ENCODE measurements at regions not wholly inside any gene's neighbourhood (a gene's known extent, or its start where the extent isn't known, plus 50 kb on each side); places are given as distances from the start of the nearest gene placed in this dataset.
"Not testable (repeated sequence)": the region's sequence is repeated elsewhere in the genome, so short reads cannot be mapped to it uniquely, and the experiment has no call there.

- no peak for TF ChIP-seq POLR2A (IDR thresholded peaks at IDR 0.05)
- TF ChIP-seq, protein P1, sequence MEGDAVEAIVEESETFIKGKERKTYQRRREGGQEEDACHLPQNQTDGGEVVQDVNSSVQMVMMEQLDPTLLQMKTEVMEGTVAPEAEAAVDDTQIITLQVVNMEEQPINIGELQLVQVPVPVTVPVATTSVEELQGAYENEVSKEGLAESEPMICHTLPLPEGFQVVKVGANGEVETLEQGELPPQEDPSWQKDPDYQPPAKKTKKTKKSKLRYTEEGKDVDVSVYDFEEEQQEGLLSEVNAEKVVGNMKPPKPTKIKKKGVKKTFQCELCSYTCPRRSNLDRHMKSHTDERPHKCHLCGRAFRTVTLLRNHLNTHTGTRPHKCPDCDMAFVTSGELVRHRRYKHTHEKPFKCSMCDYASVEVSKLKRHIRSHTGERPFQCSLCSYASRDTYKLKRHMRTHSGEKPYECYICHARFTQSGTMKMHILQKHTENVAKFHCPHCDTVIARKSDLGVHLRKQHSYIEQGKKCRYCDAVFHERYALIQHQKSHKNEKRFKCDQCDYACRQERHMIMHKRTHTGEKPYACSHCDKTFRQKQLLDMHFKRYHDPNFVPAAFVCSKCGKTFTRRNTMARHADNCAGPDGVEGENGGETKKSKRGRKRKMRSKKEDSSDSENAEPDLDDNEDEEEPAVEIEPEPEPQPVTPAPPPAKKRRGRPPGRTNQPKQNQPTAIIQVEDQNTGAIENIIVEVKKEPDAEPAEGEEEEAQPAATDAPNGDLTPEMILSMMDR (IDR thresholded peaks at IDR 0.05) = no peak
- peaks cover 0 to 8% (median 0%) of the 10 kb centered on the region in 4 donors for H3K4me1 ChIP-seq
- H3K4me3 ChIP-seq = no peak overlapping the region
- H3K27me3 ChIP-seq = no peaks in the 10 kb centered on the region
- 100% methylated on average over 1 of the region's 1 CpG for WGBS (ENCODE audit: insufficient coverage, low coverage, low lambda C conversion rate, missing lambda C conversion rate)
- H3K36me3 ChIP-seq = no peaks in the 10 kb centered on the region
- ATAC-seq (no peak), DNase-seq (no peak)
- H3K9me3 ChIP-seq = no peaks in the 10 kb centered on the region
- no peak overlapping the region for H3K27ac ChIP-seq
- intact Hi-C loops (cut with DNase I) = no loop called here
These were observed 92.3 kb upstream of the CD44 start for GRCh38 chr11:35046681-35047080.

- DNase-seq (no peak), ATAC-seq (peak; percentile 27 to 54 (median 40))
- intact Hi-C loops (cut with DNase I) = no loop called here
- no peak for TF ChIP-seq POLR2A (IDR thresholded peaks at IDR 0.05)
- TF ChIP-seq, protein P1 (IDR thresholded peaks at IDR 0.05) = no peak
- H3K27ac ChIP-seq = no peak overlapping the region
- no peaks in the 10 kb centered on the region for H3K9me3 ChIP-seq
- no peak overlapping the region for H3K4me3 ChIP-seq
- no peaks in the 10 kb centered on the region for H3K27me3 ChIP-seq
- H3K4me1 ChIP-seq = peaks cover 0 to 8% (median 0%) of the 10 kb centered on the region in 4 donors
- 86% methylated on average over 1 of the region's 1 CpG for WGBS (ENCODE audit: insufficient coverage, low coverage, low lambda C conversion rate, missing lambda C conversion rate)
- no peaks in the 10 kb centered on the region for H3K36me3 ChIP-seq
These were observed 91.8 kb upstream of the CD44 start for GRCh38 chr11:35047179-35047578.

DNA sequence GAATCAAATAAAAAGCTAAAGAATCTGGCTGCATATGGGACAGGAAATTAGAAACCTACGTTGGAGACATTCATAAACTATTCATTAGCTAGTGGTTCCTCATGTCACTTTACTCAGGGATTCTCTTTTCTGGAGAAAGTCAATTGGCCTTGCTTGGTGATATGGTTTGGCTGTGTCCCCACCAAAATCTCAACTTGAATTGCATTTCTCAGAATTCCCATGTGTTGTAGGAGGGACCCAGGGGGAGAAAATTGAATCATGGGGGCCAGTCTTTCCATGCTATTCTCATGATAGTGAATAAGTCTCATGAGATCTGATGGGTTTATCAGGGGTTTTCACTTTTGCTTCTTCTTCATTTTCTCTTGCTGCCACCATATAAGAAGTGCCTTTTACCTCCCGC, 91.2 kb upstream of the CD44 start:
- no peaks in the 10 kb centered on the region for H3K9me3 ChIP-seq
- 70% methylated on average over 2 of the region's 2 CpGs for WGBS (ENCODE audit: insufficient coverage, low coverage, low lambda C conversion rate, missing lambda C conversion rate)

GRCh38 chr11:35048346-35048745, 90.6 kb upstream of the CD44 start:
- H3K36me3 ChIP-seq; intact Hi-C loops (cut with DNase I); H3K27ac ChIP-seq; H3K4me3 ChIP-seq; H3K9me3 ChIP-seq; H3K4me1 ChIP-seq; H3K27me3 ChIP-seq; DNase-seq: not testable (repeated sequence)
- peak in 1 of 4 donors; percentile 25 for ATAC-seq
- WGBS (ENCODE audit: insufficient coverage, low coverage, low lambda C conversion rate, missing lambda C conversion rate) = 56% methylated on average over 3 of the region's 3 CpGs

More for the DNA sequence above, 91.2 kb upstream of the CD44 start:
- Histone ChIP-seq H3K4me3 (no peak overlapping the region), H3K4me1 (peaks cover 0 to 8% (median 0%) of the 10 kb centered on the region in 4 donors), H3K27ac (no peak overlapping the region), H3K36me3 (no peaks in the 10 kb centered on the region), H3K27me3 (no peaks in the 10 kb centered on the region)
- DNase-seq = no peak
- TF ChIP-seq POLR2A (IDR thresholded peaks at IDR 0.05) = no peak
- TF ChIP-seq, protein P1 (IDR thresholded peaks at IDR 0.05) = no peak
- no peak for ATAC-seq
- intact Hi-C loops (cut with DNase I) = no loop called here

DNA sequence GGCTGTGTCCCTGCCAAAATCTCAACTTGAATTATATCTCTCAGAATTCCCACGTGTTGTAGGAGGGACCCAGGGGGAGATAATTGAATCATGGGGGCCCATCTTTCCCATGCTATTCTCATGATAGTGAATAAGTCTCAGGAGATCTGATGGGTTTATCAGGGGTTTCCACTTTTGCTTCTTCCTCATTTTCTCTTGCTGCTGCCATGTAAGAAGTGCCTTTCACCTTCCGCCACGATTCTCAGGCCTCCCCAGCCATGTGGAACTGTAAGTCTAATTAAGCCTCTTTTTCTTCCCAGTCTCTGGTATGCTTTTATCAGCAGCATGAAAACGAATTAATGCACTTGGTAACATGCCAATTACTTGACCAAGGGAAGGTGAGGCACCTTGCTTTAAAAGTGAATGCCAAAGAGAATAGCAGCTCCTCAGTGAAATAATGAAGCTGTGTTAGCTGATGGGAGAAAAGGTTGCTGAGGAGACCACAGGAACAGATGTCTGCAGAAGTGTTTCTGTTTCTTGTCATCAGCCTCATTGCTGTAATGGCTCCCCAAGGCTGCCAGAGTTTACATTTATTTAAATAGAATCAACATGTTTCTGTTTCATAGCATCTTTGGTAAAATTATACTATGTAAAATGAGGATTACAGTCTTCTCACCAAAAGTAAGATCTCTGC, 89.0 kb upstream of the CD44 start:
- ATAC-seq (no peak), DNase-seq (no peak)
- WGBS (ENCODE audit: insufficient coverage, low coverage, low lambda C conversion rate, missing lambda C conversion rate) = 47% methylated on average over 3 of the region's 4 CpGs
- no peak overlapping the region for H3K27ac ChIP-seq
- H3K27me3 ChIP-seq = no peaks in the 10 kb centered on the region
- no peaks in the 10 kb centered on the region for H3K36me3 ChIP-seq
- H3K9me3 ChIP-seq = no peaks in the 10 kb centered on the region
- H3K4me3 ChIP-seq = no peak overlapping the region
- no peak for TF ChIP-seq POLR2A (IDR thresholded peaks at IDR 0.05)
- TF ChIP-seq, protein P1 (IDR thresholded peaks at IDR 0.05) = no peak
- intact Hi-C loops (cut with DNase I) = no loop called here
- H3K4me1 ChIP-seq = peaks cover 0 to 8% (median 0%) of the 10 kb centered on the region in 4 donors

Data from right lobe of liver (tissue), 6 donors.